Smooth muscle cell (in vitro differentiated cells): ENCODE measurements at regions not wholly inside any gene's neighbourhood (a gene's known extent, or its start where the extent isn't known, plus 50 kb on each side); places are given as distances from the start of the nearest gene placed in this dataset.

Experiments
- DNase-seq: peaks from one replicate; lab custom pipeline; 2025; ENCODE audit not compliant: unreplicated experiment; lab: John Stamatoyannopoulos, UW
- H2AFZ ChIP-seq: fragments of 200-600 bp; sonication (generic); 2 replicates; pipeline ENCODE4 v1.6.0; 2016; ENCODE audit warnings: antibody characterized with exemption, low read depth, mild to moderate bottlenecking
- H3F3A ChIP-seq: fragments of 200-600 bp; sonication (generic); 2 replicates; pipeline ENCODE4 v1.6.0; 2017; ENCODE audit warnings: antibody characterized with exemption, low read depth
- H3K27ac ChIP-seq: fragments of 200-600 bp; sonication (generic); 2 replicates; pipeline ENCODE4 v1.5.1; 2016; ENCODE audit warnings: low read depth, mild to moderate bottlenecking
- H3K27me3 ChIP-seq: fragments of 200-600 bp; sonication (generic); 2 replicates; pipeline ENCODE4 v1.6.1; 2016; ENCODE audit warnings: low read depth, mild to moderate bottlenecking
- H3K36me3 ChIP-seq: fragments of 200-600 bp; sonication (generic); 2 replicates; pipeline ENCODE4 v1.5.1; 2016; ENCODE audit warnings: low read depth
- H3K4me1 ChIP-seq: fragments of 200-600 bp; sonication (generic); 2 replicates; pipeline ENCODE4 v1.5.1; 2016; ENCODE audit warnings: low read depth
- H3K4me2 ChIP-seq: fragments of 200-600 bp; sonication (generic); 2 replicates; pipeline ENCODE4 v1.6.0; 2016; ENCODE audit warnings: mild to moderate bottlenecking
- H3K4me3 ChIP-seq: fragments of 200-600 bp; sonication (generic); 2 replicates; pipeline ENCODE4 v1.5.1; 2016; ENCODE audit warnings: mild to moderate bottlenecking
- H3K79me2 ChIP-seq: fragments of 200-600 bp; sonication (generic); 2 replicates; pipeline ENCODE4 v1.6.0; 2016; ENCODE audit warnings: low read depth, mild to moderate bottlenecking
- H3K9ac ChIP-seq: fragments of 200-600 bp; sonication (generic); 2 replicates; pipeline ENCODE4 v1.6.0; 2016; ENCODE audit warnings: low read depth
- H3K9me3 ChIP-seq: fragments of 200-600 bp; sonication (generic); replicated peaks from 2 replicates; pipeline ENCODE4 v1.5.1; 2016; ENCODE audit warnings: low read depth
- H4K20me1 ChIP-seq: fragments of 200-600 bp; sonication (generic); 2 replicates; pipeline ENCODE4 v1.6.0; 2016; ENCODE audit warnings: low read depth
- whole genome bisulfite sequencing: methylation state at CpG from one replicate; pipeline ENCODE4 v1.1.7; 2016; ENCODE audit warnings: low lambda C conversion rate; 5-methylcytosine and 5-hydroxymethylcytosine counted together
- TF ChIP-seq, protein P1 (sequence below): fragments of 200-600 bp; sonication (generic); IDR thresholded peaks from 2 replicates; pipeline ENCODE4 v1.5.1; 2017; ENCODE audit warnings: borderline replicate concordance, mild to moderate bottlenecking, antibody characterized with exemption; ENCODE audit not compliant: insufficient read depth, poor library complexity, severe bottlenecking

DNA sequence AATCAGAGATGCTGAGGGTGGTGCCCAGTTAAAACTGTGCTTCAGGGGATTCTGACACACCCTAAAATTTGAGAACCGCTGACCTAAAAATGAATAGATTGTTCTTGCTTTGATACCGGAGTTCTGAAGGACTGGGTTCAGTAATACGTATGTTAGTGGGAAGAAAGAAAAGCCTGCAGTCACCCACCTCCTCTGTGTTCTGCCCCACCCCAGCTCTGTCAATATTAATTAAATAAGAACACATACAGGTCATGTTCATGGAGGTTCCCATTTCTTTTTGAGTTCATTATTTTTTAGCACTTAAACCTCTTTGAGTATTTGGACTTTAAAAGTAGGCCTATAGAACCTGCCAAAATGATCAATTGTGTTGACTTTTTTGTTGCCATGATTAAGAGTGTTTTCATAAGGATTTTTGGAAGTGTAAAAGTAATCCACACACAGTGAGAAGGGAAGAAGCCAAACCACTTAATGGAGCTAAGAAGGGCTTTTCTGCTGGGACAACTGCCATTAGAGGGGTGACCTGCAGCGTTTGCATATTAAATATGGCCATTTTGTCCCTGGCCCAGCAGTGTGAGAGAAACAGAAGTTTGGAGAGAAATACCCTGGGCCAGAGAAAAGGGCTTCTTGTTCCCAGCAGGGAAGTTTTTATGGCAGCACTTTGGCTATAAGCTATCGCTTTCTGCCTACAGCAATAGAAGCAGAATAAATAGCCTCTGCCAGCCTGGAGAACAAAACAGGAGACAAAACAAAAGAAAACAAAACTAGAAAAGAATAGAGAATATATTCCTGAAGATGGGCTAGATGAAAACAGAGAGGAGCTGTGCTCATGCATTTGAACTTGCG is 80.7 kb upstream of the RNF152 start:
- DNase-seq, result no peak
- Histone ChIP-seq H3K9ac (no peak overlapping the region), H3K4me3 (no peak overlapping the region), H3K36me3 (no peaks in the 10 kb centered on the region), H2AFZ (no peak overlapping the region), H3K27ac (no peak overlapping the region), H3K27me3 (no peaks in the 10 kb centered on the region), H4K20me1 (no peaks in the 10 kb centered on the region), H3F3A (no peaks in the 10 kb centered on the region), H3K4me1 (peaks cover 9% of the 10 kb centered on the region), H3K79me2 (no peaks in the 10 kb centered on the region), H3K4me2 (no peak overlapping the region), H3K9me3 (no peaks in the 10 kb centered on the region)
- WGBS, result 95% methylated on average over 6 of the region's 6 CpGs
- TF ChIP-seq, protein P1, sequence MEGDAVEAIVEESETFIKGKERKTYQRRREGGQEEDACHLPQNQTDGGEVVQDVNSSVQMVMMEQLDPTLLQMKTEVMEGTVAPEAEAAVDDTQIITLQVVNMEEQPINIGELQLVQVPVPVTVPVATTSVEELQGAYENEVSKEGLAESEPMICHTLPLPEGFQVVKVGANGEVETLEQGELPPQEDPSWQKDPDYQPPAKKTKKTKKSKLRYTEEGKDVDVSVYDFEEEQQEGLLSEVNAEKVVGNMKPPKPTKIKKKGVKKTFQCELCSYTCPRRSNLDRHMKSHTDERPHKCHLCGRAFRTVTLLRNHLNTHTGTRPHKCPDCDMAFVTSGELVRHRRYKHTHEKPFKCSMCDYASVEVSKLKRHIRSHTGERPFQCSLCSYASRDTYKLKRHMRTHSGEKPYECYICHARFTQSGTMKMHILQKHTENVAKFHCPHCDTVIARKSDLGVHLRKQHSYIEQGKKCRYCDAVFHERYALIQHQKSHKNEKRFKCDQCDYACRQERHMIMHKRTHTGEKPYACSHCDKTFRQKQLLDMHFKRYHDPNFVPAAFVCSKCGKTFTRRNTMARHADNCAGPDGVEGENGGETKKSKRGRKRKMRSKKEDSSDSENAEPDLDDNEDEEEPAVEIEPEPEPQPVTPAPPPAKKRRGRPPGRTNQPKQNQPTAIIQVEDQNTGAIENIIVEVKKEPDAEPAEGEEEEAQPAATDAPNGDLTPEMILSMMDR, result no peak

DNA sequence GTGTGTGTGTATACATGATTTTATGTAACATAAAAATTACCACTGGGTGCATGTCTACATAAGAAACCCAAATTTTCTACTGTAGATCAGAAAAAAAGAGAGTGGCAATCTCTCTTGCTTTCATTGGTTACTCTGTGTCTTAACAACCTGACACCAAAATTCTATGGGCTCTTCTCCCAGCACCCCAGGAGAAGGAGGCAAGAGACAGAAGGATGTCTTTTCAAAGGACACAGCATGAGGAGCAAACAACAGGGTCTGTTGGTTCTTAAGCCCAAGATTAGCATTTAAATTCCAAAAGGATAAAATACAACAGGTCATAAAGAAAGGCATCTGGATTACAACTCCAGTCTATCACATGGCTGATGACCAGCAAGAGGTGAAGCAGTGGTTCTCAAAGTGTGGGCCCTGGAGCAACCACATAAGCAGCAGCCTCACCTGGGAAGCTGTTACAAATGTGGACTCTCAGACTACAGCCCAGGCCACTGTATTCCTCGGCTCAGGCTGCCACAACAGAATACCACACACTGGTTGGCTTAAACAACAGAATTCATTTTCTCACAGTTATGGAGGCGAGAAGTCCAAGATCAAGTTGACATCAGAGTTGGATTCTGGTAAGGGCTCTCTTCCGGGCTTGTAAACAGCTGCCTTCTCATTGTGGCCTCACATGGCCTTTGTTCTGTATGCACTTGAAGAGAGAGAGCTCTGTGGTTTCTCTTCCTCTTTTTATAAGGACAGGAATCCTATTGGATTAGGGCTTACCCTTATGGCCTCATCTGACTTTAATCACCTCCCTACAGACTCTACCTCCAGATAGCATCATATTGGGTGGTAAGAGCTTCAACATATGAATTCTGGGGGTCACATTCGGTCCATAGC is 79.8 kb upstream of the RNF152 start:
- TF ChIP-seq, protein P1, result no peak
- no peaks in the 10 kb centered on the region for H3K36me3 ChIP-seq
- no peaks in the 10 kb centered on the region for H3K27me3 ChIP-seq
- peaks cover 9% of the 10 kb centered on the region for H3K4me1 ChIP-seq
- H3F3A ChIP-seq, result no peaks in the 10 kb centered on the region
- no peaks in the 10 kb centered on the region for H4K20me1 ChIP-seq
- no peak for DNase-seq
- H3K4me2 ChIP-seq, result no peak overlapping the region
- no peaks in the 10 kb centered on the region for H3K9me3 ChIP-seq
- H2AFZ ChIP-seq, result no peak overlapping the region
- H3K9ac ChIP-seq, result no peak overlapping the region
- H3K79me2 ChIP-seq, result no peaks in the 10 kb centered on the region
- WGBS, result 81% methylated on average over 4 of the region's 4 CpGs
- no peak overlapping the region for H3K4me3 ChIP-seq
- H3K27ac ChIP-seq, result no peak overlapping the region

DNA sequence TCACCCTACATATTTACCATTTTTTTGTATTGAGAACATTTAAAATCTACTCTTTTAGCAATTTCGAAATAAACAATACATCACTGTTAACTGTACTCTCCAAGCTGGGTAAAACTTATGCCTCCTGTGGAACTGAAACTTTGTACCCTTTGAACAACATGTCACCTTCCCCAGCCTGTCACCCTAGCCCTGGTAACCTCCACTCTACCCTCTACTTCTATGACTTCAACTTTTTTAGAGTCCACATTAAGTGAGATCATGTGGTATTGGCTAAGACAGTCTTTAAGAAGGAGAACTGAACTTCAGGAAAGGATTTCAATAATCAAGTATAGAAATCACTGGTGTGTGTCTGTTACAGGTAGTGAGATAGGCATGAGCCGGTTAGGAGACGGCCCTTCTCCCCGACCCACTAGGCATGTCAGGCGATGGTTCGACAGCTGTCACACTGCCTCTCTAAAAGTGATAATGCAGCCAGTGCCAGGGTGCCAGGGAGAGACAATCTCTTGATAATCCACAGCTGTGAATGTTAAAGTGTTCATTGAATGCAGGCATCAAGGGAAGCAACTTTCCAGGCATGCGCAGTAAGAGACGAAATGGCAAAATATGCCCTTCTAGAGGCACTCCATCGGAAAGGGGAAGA is 74.6 kb upstream of the RNF152 start:
- Histone ChIP-seq H3K27ac (no peak overlapping the region), H3K4me1 (peaks cover 7% of the 10 kb centered on the region), H3K36me3 (no peaks in the 10 kb centered on the region), H3K9ac (no peak overlapping the region), H3K79me2 (no peaks in the 10 kb centered on the region), H3K4me2 (no peak overlapping the region), H3K9me3 (no peaks in the 10 kb centered on the region), H3K27me3 (no peaks in the 10 kb centered on the region), H3F3A (no peaks in the 10 kb centered on the region), H4K20me1 (no peaks in the 10 kb centered on the region), H3K4me3 (no peak overlapping the region), H2AFZ (no peak overlapping the region)
- TF ChIP-seq, protein P1, result no peak
- WGBS, result 95% methylated on average over 9 of the region's 9 CpGs
- DNase-seq, result no peak
